ENCODE measurements at regions not wholly inside any gene's neighbourhood (a gene's known extent, or its start where the extent isn't known, plus 50 kb on each side); places are given as distances from the start of the nearest gene placed in this dataset.

- Histone ChIP-seq H2AFZ (ENCODE audit: low read length) (no peak overlapping the region), H3K4me1 (ENCODE audit: insufficient read depth, low read length) (no peaks in the 10 kb centered on the region), H3K4me3 (replicated peaks in 1 of 3; ENCODE audit: insufficient read depth in 1 of 3, low read depth in 2 of 3, low read length in 3 of 3) (no peak overlapping the region), H4K20me1 (ENCODE audit: insufficient read depth, low read length) (no peaks in the 10 kb centered on the region), H3K9me3 (ENCODE audit: low read length) (no peaks in the 10 kb centered on the region), H3K4me2 (ENCODE audit: low read depth, low read length) (no peak overlapping the region), H3K36me3 (replicated peaks in 1 of 2; ENCODE audit: control insufficient read depth in 1 of 2, insufficient read depth in 2 of 2, low read length in 2 of 2) (no peaks in the 10 kb centered on the region), H3K27ac (ENCODE audit: extremely low read length, insufficient read depth, low read length) (no peak overlapping the region), H3K27me3 (ENCODE audit: control insufficient read depth in 1 of 2, insufficient read depth in 2 of 2, low read length in 2 of 2) (peaks cover 0 to 14% of the 10 kb centered on the region in 2 experiments; a peak in 3 of 5 replicates), H3K9ac (ENCODE audit: insufficient read depth, low read depth, low read length) (no peak overlapping the region), H3K79me2 (ENCODE audit: insufficient read depth, low read length) (no peaks in the 10 kb centered on the region)
- FAIRE-seq (no peak), DNase-seq (ENCODE audit: low spot score) (no peak), ATAC-seq (no peak)
- TF ChIP-seq DPF2 (CRISPR knock-in tag; IDR thresholded peaks at IDR 0.05; ENCODE audit: borderline replicate concordance, low read depth) = no peak
- BruUV-seq (replicated peaks) = no TSS peak
- intact Hi-C loops (cut with micrococcal nuclease; ENCODE audit: unreplicated experiment) = no loop called here
- ChIA-PET POLR2A (no interaction called here), CTCF (ENCODE audit: low intra/inter-chr PET ratio, low total read pairs) (no interaction called here)
- WGBS (ENCODE audit: low lambda C conversion rate) = 57% methylated on average over 5 of the region's 5 CpGs
- in situ Hi-C loops (cut with HindIII; ENCODE audit: extremely low pct_ligation_motif_present, low pct_unique_long_range_greater_than_20kb) = no loop called here
Measured at GRCh38 chr2:19800796-19801195, 101.0 kb downstream of the TTC32 start.

GRCh38 chr2:19799881-19800780 lies 101.7 kb downstream of the TTC32 start:
- no TSS peak for BruUV-seq (replicated peaks)
- 34% methylated on average over 8 of the region's 8 CpGs for WGBS (ENCODE audit: low lambda C conversion rate)
- intact Hi-C loops (cut with micrococcal nuclease; ENCODE audit: unreplicated experiment) (no loop called here), in situ Hi-C loops (cut with HindIII; ENCODE audit: extremely low pct_ligation_motif_present, low pct_unique_long_range_greater_than_20kb) (no loop called here)
- Histone ChIP-seq H3K27me3 (ENCODE audit: control insufficient read depth in 1 of 2, insufficient read depth in 2 of 2, low read length in 2 of 2) (peaks cover 0 to 9% of the 10 kb centered on the region in 2 experiments; a peak in 2 of 5 replicates), H2AFZ (ENCODE audit: low read length) (no peak overlapping the region), H3K27ac (ENCODE audit: extremely low read length, insufficient read depth, low read length) (no peak overlapping the region), H3K4me1 (ENCODE audit: insufficient read depth, low read length) (no peaks in the 10 kb centered on the region), H3K9me3 (ENCODE audit: low read length) (no peaks in the 10 kb centered on the region), H4K20me1 (ENCODE audit: insufficient read depth, low read length) (no peaks in the 10 kb centered on the region), H3K4me2 (ENCODE audit: low read depth, low read length) (no peak overlapping the region), H3K79me2 (ENCODE audit: insufficient read depth, low read length) (no peaks in the 10 kb centered on the region), H3K36me3 (replicated peaks in 1 of 2; ENCODE audit: control insufficient read depth in 1 of 2, insufficient read depth in 2 of 2, low read length in 2 of 2) (no peaks in the 10 kb centered on the region), H3K4me3 (replicated peaks in 1 of 3; ENCODE audit: insufficient read depth in 1 of 3, low read depth in 2 of 3, low read length in 3 of 3) (no peak overlapping the region), H3K9ac (ENCODE audit: insufficient read depth, low read depth, low read length) (no peak overlapping the region)
- DNase-seq (ENCODE audit: low spot score) = no peak
- ATAC-seq = no peak
- FAIRE-seq = no peak
- CTCF ChIA-PET (ENCODE audit: low intra/inter-chr PET ratio, low total read pairs) = no interaction called here
- POLR2A ChIA-PET = no interaction called here
- TF ChIP-seq PCBP2 (optimal IDR thresholded peaks at IDR 0.05; ENCODE audit: low read depth, low read length, poor library complexity, severe bottlenecking) (no peak), ZNF275 (CRISPR knock-in tag; IDR thresholded peaks at IDR 0.05; ENCODE audit: borderline replicate concordance) (no peak), CHD2 (IDR thresholded peaks at IDR 0.05; ENCODE audit: low read depth, low read length) (no peak), SNAPC5 (CRISPR knock-in tag; IDR thresholded peaks at IDR 0.05; ENCODE audit: borderline replicate concordance) (no peak), SMAD3 (CRISPR knock-in tag; IDR thresholded peaks at IDR 0.05) (no peak), ZSCAN29 (CRISPR knock-in tag; conservative IDR thresholded peaks at IDR 0.05) (no peak), NFE2 (CRISPR knock-in tag; IDR thresholded peaks at IDR 0.05) (no peak), RXRA (CRISPR knock-in tag; IDR thresholded peaks at IDR 0.05) (no peak), IRX3 (CRISPR knock-in tag; IDR thresholded peaks at IDR 0.05; ENCODE audit: borderline replicate concordance, low read depth) (no peak), ZNF367 (CRISPR knock-in tag; IDR thresholded peaks at IDR 0.05; ENCODE audit: borderline replicate concordance) (no peak), ZNF777 (CRISPR knock-in tag; IDR thresholded peaks at IDR 0.05) (no peak), ZNF878 (CRISPR knock-in tag; IDR thresholded peaks at IDR 0.05) (no peak), ZBTB4 (CRISPR knock-in tag; IDR thresholded peaks at IDR 0.05; ENCODE audit: borderline replicate concordance) (no peak)

Data from HepG2 (cell line).